ENCODE measurements at regions not wholly inside any gene's neighbourhood (a gene's known extent, or its start where the extent isn't known, plus 50 kb on each side); places are given as distances from the start of the nearest gene placed in this dataset.
"Not testable (repeated sequence)": the region's sequence is repeated elsewhere in the genome, so short reads cannot be mapped to it uniquely, and the experiment has no call there.

- WGBS (ENCODE audit: insufficient coverage, insufficient read length) = no CpG with 5 or more reads among the region's 4 CpGs
- H3K36me3 ChIP-seq (ENCODE audit: control insufficient read depth, insufficient read depth, low read length) = no peaks in the 10 kb centered on the region
- no peak overlapping the region for H3K27ac ChIP-seq (ENCODE audit: low read length)
- no peak overlapping the region for H3K4me3 ChIP-seq (ENCODE audit: low read length)
- H3K9me3 ChIP-seq (ENCODE audit: control insufficient read depth, insufficient read depth, low read length) = no peaks in the 10 kb centered on the region
- H3K4me1 ChIP-seq (ENCODE audit: control insufficient read depth, insufficient read depth, low read length) = no peaks in the 10 kb centered on the region
- no peaks in the 10 kb centered on the region for H3K27me3 ChIP-seq (ENCODE audit: control insufficient read depth, insufficient read depth, low read length)
- DNase-seq (ENCODE audit: low read depth, low spot score) = no peak
Measured at GRCh38 chr10:109664554-109664953, 258.8 kb downstream of the XPNPEP1 start.

GRCh38 chr10:109663122-109663521, 260.2 kb downstream of the XPNPEP1 start:
- DNase-seq (ENCODE audit: low read depth, low spot score) = no peak
- Histone ChIP-seq H3K27ac (ENCODE audit: low read length) (no peak overlapping the region), H3K4me3 (ENCODE audit: low read length) (no peak overlapping the region), H3K27me3 (ENCODE audit: control insufficient read depth, insufficient read depth, low read length) (no peaks in the 10 kb centered on the region), H3K36me3 (ENCODE audit: control insufficient read depth, insufficient read depth, low read length) (no peaks in the 10 kb centered on the region), H3K4me1 (ENCODE audit: control insufficient read depth, insufficient read depth, low read length) (no peaks in the 10 kb centered on the region), H3K9me3 (ENCODE audit: control insufficient read depth, insufficient read depth, low read length) (peaks cover 1% of the 10 kb centered on the region; the same call in 1 of the 2 replicates)
- no CpG with 5 or more reads among the region's 6 CpGs for WGBS (ENCODE audit: insufficient coverage, insufficient read length)

DNA sequence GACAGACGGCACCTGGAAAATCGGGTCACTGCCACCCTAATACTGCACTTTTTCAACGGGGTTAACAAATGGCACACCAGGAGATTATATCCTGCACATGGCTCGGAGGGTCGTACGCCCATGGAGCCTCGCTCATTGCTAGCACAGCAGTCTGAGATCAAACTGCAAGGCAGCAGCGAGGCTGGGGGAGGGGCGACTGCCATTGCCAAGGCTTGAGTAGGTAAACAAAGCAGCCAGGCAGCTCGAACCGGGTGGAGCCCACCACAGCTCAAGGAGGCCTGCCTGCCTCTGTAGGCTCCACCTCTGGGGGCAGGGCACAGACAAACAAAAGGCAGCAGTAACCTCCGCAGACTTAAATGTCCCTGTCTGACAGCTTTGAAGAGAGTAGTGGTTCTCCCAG, 270.7 kb downstream of the XPNPEP1 start:
- not testable (repeated sequence) for DNase-seq (ENCODE audit: low read depth, low spot score); H3K9me3 ChIP-seq (ENCODE audit: control insufficient read depth, insufficient read depth, low read length); H3K27ac ChIP-seq (ENCODE audit: low read length); H3K36me3 ChIP-seq (ENCODE audit: control insufficient read depth, insufficient read depth, low read length); H3K4me1 ChIP-seq (ENCODE audit: control insufficient read depth, insufficient read depth, low read length); H3K27me3 ChIP-seq (ENCODE audit: control insufficient read depth, insufficient read depth, low read length); H3K4me3 ChIP-seq (ENCODE audit: low read length)
- no CpG with 5 or more reads among the region's 12 CpGs for WGBS (ENCODE audit: insufficient coverage, insufficient read length)

DNA sequence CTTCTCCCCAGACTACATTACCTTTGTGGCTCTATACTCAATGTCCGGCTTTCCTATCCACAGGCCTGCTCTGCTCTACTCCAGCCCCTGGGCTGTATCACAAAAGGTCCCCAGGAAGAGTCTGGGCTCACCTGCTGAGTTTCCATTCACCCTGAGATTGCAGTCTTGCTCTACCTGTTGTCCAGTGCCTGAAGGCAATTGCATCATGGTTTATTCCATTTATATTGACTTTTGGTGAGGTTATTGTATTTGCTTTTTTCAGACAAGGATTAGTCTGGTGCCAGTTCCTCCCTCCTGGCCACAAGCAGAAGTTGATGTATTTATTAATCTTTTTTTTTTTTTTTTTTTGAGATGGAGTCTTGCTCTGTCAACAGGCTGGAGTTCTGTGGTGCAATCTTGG, 273.1 kb downstream of the XPNPEP1 start:
- H3K27me3 ChIP-seq (ENCODE audit: control insufficient read depth, insufficient read depth, low read length) = no peaks in the 10 kb centered on the region
- H3K36me3 ChIP-seq (ENCODE audit: control insufficient read depth, insufficient read depth, low read length) = no peaks in the 10 kb centered on the region
- H3K9me3 ChIP-seq (ENCODE audit: control insufficient read depth, insufficient read depth, low read length) = no peaks in the 10 kb centered on the region; the same call in 1 of the 2 replicates
- H3K4me3 ChIP-seq (ENCODE audit: low read length) = no peak overlapping the region
- no peaks in the 10 kb centered on the region for H3K4me1 ChIP-seq (ENCODE audit: control insufficient read depth, insufficient read depth, low read length)
- no peak for DNase-seq (ENCODE audit: low read depth, low spot score)
- no peak overlapping the region for H3K27ac ChIP-seq (ENCODE audit: low read length)
- no CpG with 5 or more reads among the region's 1 CpG for WGBS (ENCODE audit: insufficient coverage, insufficient read length)

DNA sequence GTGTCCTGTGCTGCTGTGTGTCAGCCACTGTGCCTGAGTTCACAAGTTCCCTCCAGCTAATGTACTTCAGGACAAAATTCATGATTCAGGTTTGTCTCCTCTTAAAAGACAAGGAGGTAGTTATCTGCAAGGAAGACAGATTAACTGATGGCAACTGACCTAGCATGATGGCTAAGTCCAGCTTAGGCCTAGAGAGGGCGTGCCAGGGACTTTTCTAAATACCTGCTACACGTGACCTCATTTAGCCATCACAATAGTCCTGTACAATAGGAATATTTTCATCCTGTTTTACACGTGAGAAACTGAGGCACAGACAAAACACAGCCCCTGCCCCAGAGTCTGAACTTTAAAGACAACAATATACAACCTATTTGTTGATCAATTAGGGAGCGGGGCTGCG, 275.7 kb downstream of the XPNPEP1 start:
- no peak overlapping the region for H3K27ac ChIP-seq (ENCODE audit: low read length)

DNA sequence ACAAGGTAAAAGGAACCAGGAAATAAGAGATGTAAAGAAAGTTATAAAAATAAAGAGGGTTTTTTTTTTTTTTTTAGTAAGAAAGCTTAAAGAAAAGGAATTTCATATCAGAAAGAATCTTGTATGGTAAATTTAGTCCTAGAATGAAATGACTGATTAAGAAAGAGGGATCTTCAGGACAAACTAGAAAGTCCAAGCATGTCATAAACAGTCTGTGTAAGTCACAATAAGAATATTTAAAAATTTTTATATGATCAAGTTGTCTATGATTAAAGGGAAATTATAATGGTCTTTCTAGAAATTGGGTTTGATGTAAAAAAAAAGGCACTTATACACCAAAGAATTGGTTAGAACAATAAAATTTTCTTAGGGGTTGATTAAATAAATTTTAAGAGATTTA, 289.5 kb downstream of the XPNPEP1 start:
- H3K9me3 ChIP-seq (ENCODE audit: control insufficient read depth, insufficient read depth, low read length) = no peaks in the 10 kb centered on the region; the same call in 1 of the 2 replicates
- no peaks in the 10 kb centered on the region for H3K27me3 ChIP-seq (ENCODE audit: control insufficient read depth, insufficient read depth, low read length)
- H3K4me3 ChIP-seq (ENCODE audit: low read length) = no peak overlapping the region
- no peaks in the 10 kb centered on the region for H3K36me3 ChIP-seq (ENCODE audit: control insufficient read depth, insufficient read depth, low read length)
- H3K27ac ChIP-seq (ENCODE audit: low read length) = no peak overlapping the region
- no peak for DNase-seq (ENCODE audit: low read depth, low spot score)
- H3K4me1 ChIP-seq (ENCODE audit: control insufficient read depth, insufficient read depth, low read length) = no peaks in the 10 kb centered on the region

More for the DNA sequence above, 275.7 kb downstream of the XPNPEP1 start:
- Histone ChIP-seq H3K4me1 (ENCODE audit: control insufficient read depth, insufficient read depth, low read length) (no peaks in the 10 kb centered on the region), H3K9me3 (ENCODE audit: control insufficient read depth, insufficient read depth, low read length) (no peaks in the 10 kb centered on the region; the same call in 1 of the 2 replicates), H3K27me3 (ENCODE audit: control insufficient read depth, insufficient read depth, low read length) (no peaks in the 10 kb centered on the region), H3K4me3 (ENCODE audit: low read length) (no peak overlapping the region), H3K36me3 (ENCODE audit: control insufficient read depth, insufficient read depth, low read length) (no peaks in the 10 kb centered on the region)
- WGBS (ENCODE audit: insufficient coverage, insufficient read length) = no CpG with 5 or more reads among the region's 5 CpGs
- no peak for DNase-seq (ENCODE audit: low read depth, low spot score)

DNA sequence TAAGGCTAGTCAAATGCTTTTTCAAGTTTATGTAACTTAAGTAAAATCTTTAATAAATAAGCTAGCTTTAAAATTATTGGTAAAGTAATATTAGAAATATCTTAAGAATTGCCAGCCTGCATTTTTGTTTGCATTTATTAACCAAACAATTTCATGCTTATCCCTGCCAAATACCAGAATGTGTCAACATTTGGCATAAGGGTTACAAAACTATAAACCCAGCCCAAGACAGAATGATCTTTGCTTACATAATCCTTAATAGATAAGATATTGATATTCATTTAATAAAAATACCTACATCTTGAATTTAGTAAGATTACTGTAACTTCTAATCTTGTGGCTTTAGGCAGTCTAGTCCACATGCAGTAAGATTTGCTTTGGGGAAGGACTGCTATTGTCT, 290.3 kb downstream of the XPNPEP1 start:
- not testable (repeated sequence) for DNase-seq (ENCODE audit: low read depth, low spot score); H3K4me3 ChIP-seq (ENCODE audit: low read length); H3K27me3 ChIP-seq (ENCODE audit: control insufficient read depth, insufficient read depth, low read length); H3K36me3 ChIP-seq (ENCODE audit: control insufficient read depth, insufficient read depth, low read length); H3K9me3 ChIP-seq (ENCODE audit: control insufficient read depth, insufficient read depth, low read length); H3K4me1 ChIP-seq (ENCODE audit: control insufficient read depth, insufficient read depth, low read length); H3K27ac ChIP-seq (ENCODE audit: low read length)

- no CpG with 5 or more reads among the region's 2 CpGs for WGBS (ENCODE audit: insufficient coverage, insufficient read length)
- no peak for DNase-seq (ENCODE audit: low read depth, low spot score)
- H3K27me3 ChIP-seq (ENCODE audit: control insufficient read depth, insufficient read depth, low read length) = no peaks in the 10 kb centered on the region
- H3K36me3 ChIP-seq (ENCODE audit: control insufficient read depth, insufficient read depth, low read length) = no peaks in the 10 kb centered on the region
- no peaks in the 10 kb centered on the region; the same call in 1 of the 2 replicates for H3K9me3 ChIP-seq (ENCODE audit: control insufficient read depth, insufficient read depth, low read length)
- no peak overlapping the region for H3K4me3 ChIP-seq (ENCODE audit: low read length)
- no peaks in the 10 kb centered on the region for H3K4me1 ChIP-seq (ENCODE audit: control insufficient read depth, insufficient read depth, low read length)
- H3K27ac ChIP-seq (ENCODE audit: low read length) = no peak overlapping the region
Measured at GRCh38 chr10:109624939-109625338, 298.4 kb downstream of the XPNPEP1 start.

DNA sequence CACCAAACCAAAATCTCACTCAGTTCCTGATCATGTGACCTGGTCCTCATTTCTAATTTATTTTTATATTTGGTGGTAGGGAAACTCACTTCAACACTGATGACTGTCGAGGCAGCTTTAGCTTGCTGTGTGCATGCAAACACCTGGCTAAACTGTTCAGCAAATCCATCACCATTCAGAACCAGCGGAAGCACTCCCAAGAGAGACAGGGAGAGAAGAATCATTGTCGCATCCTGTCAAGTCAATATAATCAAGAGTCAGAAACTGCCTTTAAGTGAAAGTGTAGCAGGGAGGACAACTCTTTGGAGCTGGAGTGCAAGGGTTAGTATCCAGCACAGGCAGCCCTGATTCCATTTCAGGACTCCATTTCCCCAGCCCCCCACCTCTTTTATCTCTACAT, 300.7 kb downstream of the XPNPEP1 start:
- Histone ChIP-seq H3K4me1 (ENCODE audit: control insufficient read depth, insufficient read depth, low read length) (no peaks in the 10 kb centered on the region), H3K27me3 (ENCODE audit: control insufficient read depth, insufficient read depth, low read length) (no peaks in the 10 kb centered on the region), H3K4me3 (ENCODE audit: low read length) (no peak overlapping the region), H3K9me3 (ENCODE audit: control insufficient read depth, insufficient read depth, low read length) (no peaks in the 10 kb centered on the region; the same call in 1 of the 2 replicates), H3K27ac (ENCODE audit: low read length) (no peak overlapping the region), H3K36me3 (ENCODE audit: control insufficient read depth, insufficient read depth, low read length) (no peaks in the 10 kb centered on the region)
- WGBS (ENCODE audit: insufficient coverage, insufficient read length) = no CpG with 5 or more reads among the region's 3 CpGs
- DNase-seq (ENCODE audit: low read depth, low spot score) = no peak

GRCh38 chr10:109620396-109620795, 302.9 kb downstream of the XPNPEP1 start:
- Histone ChIP-seq H3K4me3 (ENCODE audit: low read length) (no peak overlapping the region), H3K27me3 (ENCODE audit: control insufficient read depth, insufficient read depth, low read length) (no peaks in the 10 kb centered on the region), H3K36me3 (ENCODE audit: control insufficient read depth, insufficient read depth, low read length) (no peaks in the 10 kb centered on the region), H3K4me1 (ENCODE audit: control insufficient read depth, insufficient read depth, low read length) (no peaks in the 10 kb centered on the region), H3K27ac (ENCODE audit: low read length) (no peak overlapping the region), H3K9me3 (ENCODE audit: control insufficient read depth, insufficient read depth, low read length) (no peaks in the 10 kb centered on the region; the same call in none of the 2 replicates)
- DNase-seq (ENCODE audit: low read depth, low spot score) = no peak
- no CpG with 5 or more reads among the region's 3 CpGs for whole genome bisulfite sequencing (ENCODE audit: insufficient coverage, insufficient read length)

DNA sequence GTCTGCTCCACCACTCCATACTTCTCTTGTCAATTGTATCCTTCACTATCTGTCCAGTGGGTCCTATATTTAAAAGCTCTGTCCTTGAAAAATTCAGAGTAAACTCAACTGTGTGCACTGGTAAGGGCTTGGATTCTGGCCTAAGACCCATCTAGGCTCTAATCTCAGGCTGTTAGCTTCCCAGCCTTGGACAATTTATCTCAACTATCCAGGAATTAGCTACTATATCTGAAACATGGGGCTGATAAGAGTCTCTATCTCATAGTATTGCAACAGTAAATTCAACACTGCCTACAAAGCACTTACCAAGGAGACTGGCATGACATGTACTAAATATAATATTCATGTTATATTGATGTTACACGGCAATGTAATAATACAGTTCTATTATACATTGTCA, 303.4 kb downstream of the XPNPEP1 start:
- H3K4me1 ChIP-seq (ENCODE audit: control insufficient read depth, insufficient read depth, low read length) = no peaks in the 10 kb centered on the region
- H3K4me3 ChIP-seq (ENCODE audit: low read length) = no peak overlapping the region
- no peak overlapping the region for H3K27ac ChIP-seq (ENCODE audit: low read length)
- H3K36me3 ChIP-seq (ENCODE audit: control insufficient read depth, insufficient read depth, low read length) = no peaks in the 10 kb centered on the region
- no CpG with 5 or more reads among the region's 1 CpG for WGBS (ENCODE audit: insufficient coverage, insufficient read length)
- no peaks in the 10 kb centered on the region for H3K27me3 ChIP-seq (ENCODE audit: control insufficient read depth, insufficient read depth, low read length)
- no peak for DNase-seq (ENCODE audit: low read depth, low spot score)
- no peaks in the 10 kb centered on the region; the same call in none of the 2 replicates for H3K9me3 ChIP-seq (ENCODE audit: control insufficient read depth, insufficient read depth, low read length)
